ENCODE measurements at regions not wholly inside any gene's neighbourhood (a gene's known extent, or its start where the extent isn't known, plus 50 kb on each side); places are given as distances from the start of the nearest gene placed in this dataset.

DNA sequence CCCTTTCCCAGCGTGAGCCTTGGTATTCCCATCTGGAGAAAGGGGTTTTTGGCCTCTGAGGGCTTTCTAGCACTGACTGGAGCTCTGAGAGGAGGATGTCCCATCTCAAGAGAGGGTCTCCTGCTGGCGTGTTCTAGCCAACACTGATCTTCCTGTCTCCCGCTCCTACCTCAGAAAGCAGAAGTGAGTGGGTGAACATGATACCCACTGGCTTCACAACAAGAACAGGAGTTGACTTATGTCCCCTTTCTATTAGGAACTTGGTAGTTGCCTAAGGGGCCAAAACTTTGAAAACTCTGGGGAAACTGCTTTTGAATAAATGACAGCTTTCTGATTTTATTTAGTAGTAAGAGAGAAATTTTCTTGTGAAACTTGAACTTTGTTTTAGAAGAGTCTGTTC is 113.1 kb upstream of the ADCY1 start:
- Histone ChIP-seq H3K9me3 (no peaks in the 10 kb centered on the region), H3K4me3 (no peak overlapping the region), H3K27me3 (no peaks in the 10 kb centered on the region), H3K36me3 (no peaks in the 10 kb centered on the region), H3K4me1 (no peaks in the 10 kb centered on the region), H3K27ac (no peak overlapping the region)
- no peak for DNase-seq (ENCODE audit: low spot score in 2 of 2)
- TF ChIP-seq POLR2AphosphoS5 (IDR thresholded peaks at IDR 0.05), result no peak
- no peak for TF ChIP-seq POLR2A (IDR thresholded peaks at IDR 0.05)
- TF ChIP-seq, protein P1, sequence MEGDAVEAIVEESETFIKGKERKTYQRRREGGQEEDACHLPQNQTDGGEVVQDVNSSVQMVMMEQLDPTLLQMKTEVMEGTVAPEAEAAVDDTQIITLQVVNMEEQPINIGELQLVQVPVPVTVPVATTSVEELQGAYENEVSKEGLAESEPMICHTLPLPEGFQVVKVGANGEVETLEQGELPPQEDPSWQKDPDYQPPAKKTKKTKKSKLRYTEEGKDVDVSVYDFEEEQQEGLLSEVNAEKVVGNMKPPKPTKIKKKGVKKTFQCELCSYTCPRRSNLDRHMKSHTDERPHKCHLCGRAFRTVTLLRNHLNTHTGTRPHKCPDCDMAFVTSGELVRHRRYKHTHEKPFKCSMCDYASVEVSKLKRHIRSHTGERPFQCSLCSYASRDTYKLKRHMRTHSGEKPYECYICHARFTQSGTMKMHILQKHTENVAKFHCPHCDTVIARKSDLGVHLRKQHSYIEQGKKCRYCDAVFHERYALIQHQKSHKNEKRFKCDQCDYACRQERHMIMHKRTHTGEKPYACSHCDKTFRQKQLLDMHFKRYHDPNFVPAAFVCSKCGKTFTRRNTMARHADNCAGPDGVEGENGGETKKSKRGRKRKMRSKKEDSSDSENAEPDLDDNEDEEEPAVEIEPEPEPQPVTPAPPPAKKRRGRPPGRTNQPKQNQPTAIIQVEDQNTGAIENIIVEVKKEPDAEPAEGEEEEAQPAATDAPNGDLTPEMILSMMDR (IDR thresholded peaks at IDR 0.05), result no peak
- intact Hi-C loops (cut with DNase I; ENCODE audit: low total_unique reads), result no loop called here

GRCh38 chr7:45469103-45469502 is 105.1 kb upstream of the ADCY1 start:
- intact Hi-C loops (cut with DNase I; ENCODE audit: low total_unique reads), result no loop called here
- Histone ChIP-seq H3K27ac (no peak overlapping the region), H3K27me3 (no peaks in the 10 kb centered on the region), H3K9me3 (peaks cover 0 to 4% of the 10 kb centered on the region in 2 donors), H3K36me3 (no peaks in the 10 kb centered on the region), H3K4me3 (no peak overlapping the region), H3K4me1 (no peaks in the 10 kb centered on the region)
- no peak for TF ChIP-seq POLR2AphosphoS5 (IDR thresholded peaks at IDR 0.05)
- TF ChIP-seq, protein P1 (IDR thresholded peaks at IDR 0.05), result no peak
- TF ChIP-seq POLR2A (IDR thresholded peaks at IDR 0.05), result no peak
- DNase-seq (ENCODE audit: low spot score in 2 of 2), result no peak

DNA sequence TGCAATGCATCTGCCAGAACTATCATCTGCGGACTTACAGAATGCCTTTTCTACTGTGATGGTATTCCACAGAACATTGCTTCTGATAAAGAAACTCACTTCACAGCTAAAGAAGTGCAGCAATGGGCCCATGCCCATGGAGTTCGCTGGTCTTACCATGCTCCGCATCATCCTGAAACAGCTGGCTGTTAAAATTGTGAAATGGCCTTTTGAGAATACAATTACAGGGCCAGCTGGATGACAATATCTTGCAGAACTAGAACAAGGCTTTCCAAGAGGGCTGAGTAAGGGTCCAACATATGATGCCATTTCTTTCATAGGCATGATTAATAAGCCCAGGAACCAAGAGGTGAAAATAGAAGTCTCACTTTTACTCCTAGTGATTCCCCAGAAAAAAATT is 104.1 kb upstream of the ADCY1 start:
- no peak for DNase-seq (ENCODE audit: low spot score in 2 of 2)
- no peaks in the 10 kb centered on the region for H3K4me1 ChIP-seq
- peaks cover 0 to 4% of the 10 kb centered on the region in 2 donors for H3K9me3 ChIP-seq
- H3K27ac ChIP-seq, result no peak overlapping the region
- no peak overlapping the region for H3K4me3 ChIP-seq
- H3K27me3 ChIP-seq, result no peaks in the 10 kb centered on the region
- H3K36me3 ChIP-seq, result no peaks in the 10 kb centered on the region
- TF ChIP-seq POLR2AphosphoS5 (IDR thresholded peaks at IDR 0.05) (no peak), POLR2A (IDR thresholded peaks at IDR 0.05) (no peak)
- TF ChIP-seq, protein P1 (IDR thresholded peaks at IDR 0.05), result no peak
- intact Hi-C loops (cut with DNase I; ENCODE audit: low total_unique reads), result no loop called here

DNA sequence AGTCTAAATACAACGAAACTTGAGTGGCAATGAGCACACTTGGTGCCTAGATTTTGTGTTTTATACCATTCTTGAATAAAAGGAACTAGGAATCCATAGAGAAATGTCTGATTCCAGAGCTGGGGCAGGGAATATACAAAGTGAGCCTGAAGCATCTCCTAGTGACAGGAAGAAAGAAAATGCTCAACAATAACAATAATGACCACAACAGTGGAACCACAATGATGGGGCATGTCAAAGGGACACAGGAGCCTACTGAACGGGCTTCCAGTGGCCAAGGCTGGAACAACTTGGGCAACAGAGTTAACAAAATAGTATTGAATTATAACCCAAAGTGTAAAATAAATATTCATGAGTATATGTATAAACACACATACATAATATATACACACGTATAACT is 94.4 kb upstream of the ADCY1 start:
- DNase-seq (ENCODE audit: low spot score in 2 of 2), result no peak
- Histone ChIP-seq H3K36me3 (no peaks in the 10 kb centered on the region), H3K27me3 (no peaks in the 10 kb centered on the region), H3K27ac (no peak overlapping the region), H3K4me3 (no peak overlapping the region), H3K9me3 (no peaks in the 10 kb centered on the region), H3K4me1 (no peaks in the 10 kb centered on the region)
- intact Hi-C loops (cut with DNase I; ENCODE audit: low total_unique reads), result no loop called here
- no peak for TF ChIP-seq POLR2AphosphoS5 (IDR thresholded peaks at IDR 0.05)
- TF ChIP-seq, protein P1 (IDR thresholded peaks at IDR 0.05), result no peak
- TF ChIP-seq POLR2A (IDR thresholded peaks at IDR 0.05), result no peak

- no peak overlapping the region for H3K4me3 ChIP-seq
- no peak for DNase-seq (ENCODE audit: low spot score in 2 of 2)
- TF ChIP-seq POLR2AphosphoS5 (IDR thresholded peaks at IDR 0.05) (no peak), POLR2A (IDR thresholded peaks at IDR 0.05) (no peak)
- TF ChIP-seq, protein P1 (IDR thresholded peaks at IDR 0.05), result no peak
- H3K36me3 ChIP-seq, result no peaks in the 10 kb centered on the region
- no peaks in the 10 kb centered on the region for H3K27me3 ChIP-seq
- intact Hi-C loops (cut with DNase I; ENCODE audit: low total_unique reads), result no loop called here
- H3K4me1 ChIP-seq, result no peaks in the 10 kb centered on the region
- H3K27ac ChIP-seq, result no peak overlapping the region
- H3K9me3 ChIP-seq, result no peaks in the 10 kb centered on the region
Measured at GRCh38 chr7:45482451-45482850, 91.7 kb upstream of the ADCY1 start.
